ENCODE measurements at regions not wholly inside any gene's neighbourhood (a gene's known extent, or its start where the extent isn't known, plus 50 kb on each side); places are given as distances from the start of the nearest gene placed in this dataset.

- no peak overlapping the region for H3K4me3 ChIP-seq (ENCODE audit: low read depth, low read length)
- no peak for DNase-seq (ENCODE audit: low read depth)
- TF ChIP-seq CTCF (IDR thresholded peaks at IDR 0.05; ENCODE audit: insufficient read depth, low read depth, low read length), result no peak
Measured at GRCh38 chr2:74081030-74081762, 66.5 kb downstream of the BOLA3 start.

- no peak for TF ChIP-seq CTCF (IDR thresholded peaks at IDR 0.05; ENCODE audit: insufficient read depth, low read depth, low read length)
- H3K4me3 ChIP-seq (ENCODE audit: low read depth, low read length), result no peak overlapping the region
- DNase-seq (ENCODE audit: low read depth), result no peak
Measured at GRCh38 chr2:74081763-74082110, 66.0 kb downstream of the BOLA3 start.

GRCh38 chr2:74083750-74084149 is 64.0 kb downstream of the BOLA3 start:
- DNase-seq (ENCODE audit: low read depth), result no peak
- no peak for TF ChIP-seq CTCF (IDR thresholded peaks at IDR 0.05; ENCODE audit: insufficient read depth, low read depth, low read length)
- no peak overlapping the region for H3K4me3 ChIP-seq (ENCODE audit: low read depth, low read length)
